ENCODE measurements at regions not wholly inside any gene's neighbourhood (a gene's known extent, or its start where the extent isn't known, plus 50 kb on each side); places are given as distances from the start of the nearest gene placed in this dataset.

- 8% methylated on average over 12 of the region's 12 CpGs for WGBS
- no peak overlapping the region for H2AFZ ChIP-seq (ENCODE audit: low read depth, low read length)
- H4K91ac ChIP-seq (ENCODE audit: low read length) = no peak overlapping the region
- no peaks in the 10 kb centered on the region for H3K4me1 ChIP-seq (ENCODE audit: control insufficient read depth, insufficient read depth, low read depth, low read length)
- DNase-seq = peak; percentile 3
- H3K27me3 ChIP-seq (ENCODE audit: control insufficient read depth in 1 of 2, insufficient read depth in 1 of 2, low read length in 2 of 2) = peaks cover 0 to 11% of the 10 kb centered on the region in 2 experiments
- H3K36me3 ChIP-seq (ENCODE audit: control insufficient read depth in 1 of 2, insufficient read depth in 2 of 2, low read depth in 1 of 2, low read length in 2 of 2) = no peaks in the 10 kb centered on the region
- no peak overlapping the region for H3K4me3 ChIP-seq (ENCODE audit: insufficient read depth in 1 of 2, low read depth in 1 of 2, low read length in 2 of 2)
- H3K18ac ChIP-seq (ENCODE audit: low read depth in 1 of 2, low read length in 2 of 2) = no peak overlapping the region
- no peak overlapping the region for H3K27ac ChIP-seq (ENCODE audit: low read length, poor library complexity, severe bottlenecking)
- H3K23ac ChIP-seq (ENCODE audit: low read length in 2 of 2) = no peak overlapping the region
- H3K4me2 ChIP-seq (ENCODE audit: low read length, poor library complexity, severe bottlenecking) = no peak overlapping the region
- H3K4ac ChIP-seq (ENCODE audit: low read depth in 1 of 2, low read length in 2 of 2) = no peak overlapping the region
- H2AK5ac ChIP-seq (ENCODE audit: low read length, severe bottlenecking) = no peak overlapping the region
- no peak overlapping the region for H3K9ac ChIP-seq (ENCODE audit: low read length)
- no peaks in the 10 kb centered on the region for H3K79me1 ChIP-seq (replicated peaks; ENCODE audit: low read length, poor library complexity, severe bottlenecking)
- H3K9me3 ChIP-seq (ENCODE audit: control insufficient read depth, low read length) = peaks cover 15% of the 10 kb centered on the region
- no peak overlapping the region for H2BK120ac ChIP-seq (ENCODE audit: low read depth, low read length)
- no peak overlapping the region for H3K14ac ChIP-seq (ENCODE audit: low read length in 2 of 2)
- no peak overlapping the region for H4K8ac ChIP-seq (ENCODE audit: low read length)
- H2BK15ac ChIP-seq (ENCODE audit: low read depth, poor library complexity, severe bottlenecking) = no peak overlapping the region
- no peak overlapping the region for H2BK5ac ChIP-seq (ENCODE audit: low read depth, low read length, poor library complexity, severe bottlenecking)
- H2BK12ac ChIP-seq (ENCODE audit: low read length in 2 of 2) = no peak overlapping the region
These were observed 138.6 kb downstream of the ERMARD start for GRCh38 chr6:169890049-169890448.

GRCh38 chr6:169887529-169888140 is 136.2 kb downstream of the ERMARD start:
- no peaks in the 10 kb centered on the region for H3K36me3 ChIP-seq (ENCODE audit: control insufficient read depth in 1 of 2, insufficient read depth in 2 of 2, low read depth in 1 of 2, low read length in 2 of 2)
- H2AFZ ChIP-seq (ENCODE audit: low read depth, low read length) = no peak overlapping the region
- no peak overlapping the region for H3K14ac ChIP-seq (ENCODE audit: low read length in 2 of 2)
- H3K9me3 ChIP-seq (ENCODE audit: control insufficient read depth, low read length) = peaks cover 18% of the 10 kb centered on the region
- H3K9ac ChIP-seq (ENCODE audit: low read length) = no peak overlapping the region
- peaks cover 0 to 17% of the 10 kb centered on the region in 2 experiments for H3K27me3 ChIP-seq (ENCODE audit: control insufficient read depth in 1 of 2, insufficient read depth in 1 of 2, low read length in 2 of 2)
- 82% methylated on average over 13 of the region's 14 CpGs for WGBS
- H2BK120ac ChIP-seq (ENCODE audit: low read depth, low read length) = no peak overlapping the region
- no peak overlapping the region for H4K8ac ChIP-seq (ENCODE audit: low read length)
- no peak overlapping the region for H3K4me3 ChIP-seq (ENCODE audit: insufficient read depth in 1 of 2, low read depth in 1 of 2, low read length in 2 of 2)
- no peaks in the 10 kb centered on the region for H3K4me1 ChIP-seq (ENCODE audit: control insufficient read depth, insufficient read depth, low read depth, low read length)
- H2BK5ac ChIP-seq (ENCODE audit: low read depth, low read length, poor library complexity, severe bottlenecking) = no peak overlapping the region
- H3K4me2 ChIP-seq (ENCODE audit: low read length, poor library complexity, severe bottlenecking) = no peak overlapping the region
- no peak overlapping the region for H2BK12ac ChIP-seq (ENCODE audit: low read length in 2 of 2)
- H2BK15ac ChIP-seq (ENCODE audit: low read depth, poor library complexity, severe bottlenecking) = no peak overlapping the region
- no peak overlapping the region for H2AK5ac ChIP-seq (ENCODE audit: low read length, severe bottlenecking)
- H3K23ac ChIP-seq (ENCODE audit: low read length in 2 of 2) = no peak overlapping the region
- no peak overlapping the region for H3K18ac ChIP-seq (ENCODE audit: low read depth in 1 of 2, low read length in 2 of 2)
- no peak overlapping the region for H4K91ac ChIP-seq (ENCODE audit: low read length)
- H3K4ac ChIP-seq (ENCODE audit: low read depth in 1 of 2, low read length in 2 of 2) = no peak overlapping the region
- DNase-seq = no peak
- no peak overlapping the region for H3K27ac ChIP-seq (ENCODE audit: low read length, poor library complexity, severe bottlenecking)
- H3K79me1 ChIP-seq (replicated peaks; ENCODE audit: low read length, poor library complexity, severe bottlenecking) = no peaks in the 10 kb centered on the region

- H2AK5ac ChIP-seq (ENCODE audit: low read length, severe bottlenecking) = no peak overlapping the region
- H2BK12ac ChIP-seq (ENCODE audit: low read length in 2 of 2) = no peak overlapping the region
- H4K91ac ChIP-seq (ENCODE audit: low read length) = no peak overlapping the region
- no peak overlapping the region for H3K4me3 ChIP-seq (ENCODE audit: insufficient read depth in 1 of 2, low read depth in 1 of 2, low read length in 2 of 2)
- no peak overlapping the region for H2BK120ac ChIP-seq (ENCODE audit: low read depth, low read length)
- no peak overlapping the region for H3K4me2 ChIP-seq (ENCODE audit: low read length, poor library complexity, severe bottlenecking)
- H3K27ac ChIP-seq (ENCODE audit: low read length, poor library complexity, severe bottlenecking) = no peak overlapping the region
- H3K14ac ChIP-seq (ENCODE audit: low read length in 2 of 2) = no peak overlapping the region
- no peak overlapping the region for H3K9ac ChIP-seq (ENCODE audit: low read length)
- H3K36me3 ChIP-seq (ENCODE audit: control insufficient read depth in 1 of 2, insufficient read depth in 2 of 2, low read depth in 1 of 2, low read length in 2 of 2) = no peaks in the 10 kb centered on the region
- peaks cover 3 to 26% of the 10 kb centered on the region in 2 experiments for H3K27me3 ChIP-seq (ENCODE audit: control insufficient read depth in 1 of 2, insufficient read depth in 1 of 2, low read length in 2 of 2)
- H3K79me1 ChIP-seq (replicated peaks; ENCODE audit: low read length, poor library complexity, severe bottlenecking) = no peaks in the 10 kb centered on the region
- no peak overlapping the region for H3K23ac ChIP-seq (ENCODE audit: low read length in 2 of 2)
- no peak overlapping the region for H2AFZ ChIP-seq (ENCODE audit: low read depth, low read length)
- H3K4ac ChIP-seq (ENCODE audit: low read depth in 1 of 2, low read length in 2 of 2) = no peak overlapping the region
- H2BK5ac ChIP-seq (ENCODE audit: low read depth, low read length, poor library complexity, severe bottlenecking) = no peak overlapping the region
- no peaks in the 10 kb centered on the region for H3K4me1 ChIP-seq (ENCODE audit: control insufficient read depth, insufficient read depth, low read depth, low read length)
- DNase-seq = no peak
- H3K9me3 ChIP-seq (ENCODE audit: control insufficient read depth, low read length) = peaks cover 16% of the 10 kb centered on the region
- H4K8ac ChIP-seq (ENCODE audit: low read length) = no peak overlapping the region
- no peak overlapping the region for H2BK15ac ChIP-seq (ENCODE audit: low read depth, poor library complexity, severe bottlenecking)
- WGBS = 75% methylated on average over 15 of the region's 15 CpGs
- H3K18ac ChIP-seq (ENCODE audit: low read depth in 1 of 2, low read length in 2 of 2) = no peak overlapping the region
These were observed 135.3 kb downstream of the ERMARD start for GRCh38 chr6:169886631-169887227.

DNA sequence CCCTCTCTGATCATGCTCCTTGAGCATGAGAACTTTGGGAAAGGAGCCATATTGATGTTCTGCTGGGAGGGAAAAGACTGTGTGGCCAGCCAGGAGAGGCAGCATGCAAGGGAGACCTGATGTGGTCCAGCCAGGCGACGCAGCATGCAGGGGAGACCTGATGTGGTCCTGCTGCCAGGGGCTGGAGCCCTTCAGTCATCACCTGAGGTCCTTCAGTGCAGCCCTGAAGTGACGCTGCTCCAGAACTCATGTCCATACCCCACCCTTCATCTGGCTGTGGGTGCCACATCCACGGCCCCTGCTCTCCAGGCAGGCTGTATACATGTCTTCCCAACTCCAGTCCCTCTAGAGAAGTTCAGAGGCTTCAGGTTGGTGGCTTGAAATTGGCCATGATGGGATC is 134.4 kb downstream of the ERMARD start:
- Histone ChIP-seq H2AK5ac (ENCODE audit: low read length, severe bottlenecking) (no peak overlapping the region), H3K14ac (ENCODE audit: low read length in 2 of 2) (no peak overlapping the region), H2BK15ac (ENCODE audit: low read depth, poor library complexity, severe bottlenecking) (no peak overlapping the region), H2BK120ac (ENCODE audit: low read depth, low read length) (no peak overlapping the region), H3K9me3 (ENCODE audit: control insufficient read depth, low read length) (peaks cover 7% of the 10 kb centered on the region), H3K4me1 (ENCODE audit: control insufficient read depth, insufficient read depth, low read depth, low read length) (no peaks in the 10 kb centered on the region), H3K36me3 (ENCODE audit: control insufficient read depth in 1 of 2, insufficient read depth in 2 of 2, low read depth in 1 of 2, low read length in 2 of 2) (no peaks in the 10 kb centered on the region), H3K4me2 (ENCODE audit: low read length, poor library complexity, severe bottlenecking) (no peak overlapping the region), H3K27ac (ENCODE audit: low read length, poor library complexity, severe bottlenecking) (no peak overlapping the region), H3K23ac (ENCODE audit: low read length in 2 of 2) (no peak overlapping the region), H3K4ac (ENCODE audit: low read depth in 1 of 2, low read length in 2 of 2) (no peak overlapping the region), H4K91ac (ENCODE audit: low read length) (no peak overlapping the region), H3K18ac (ENCODE audit: low read depth in 1 of 2, low read length in 2 of 2) (no peak overlapping the region), H3K4me3 (ENCODE audit: insufficient read depth in 1 of 2, low read depth in 1 of 2, low read length in 2 of 2) (no peak overlapping the region), H3K9ac (ENCODE audit: low read length) (no peak overlapping the region), H2AFZ (ENCODE audit: low read depth, low read length) (no peak overlapping the region), H3K79me1 (replicated peaks; ENCODE audit: low read length, poor library complexity, severe bottlenecking) (no peaks in the 10 kb centered on the region), H3K27me3 (ENCODE audit: control insufficient read depth in 1 of 2, insufficient read depth in 1 of 2, low read length in 2 of 2) (peaks cover 3 to 34% of the 10 kb centered on the region in 2 experiments), H4K8ac (ENCODE audit: low read length) (no peak overlapping the region), H2BK12ac (ENCODE audit: low read length in 2 of 2) (no peak overlapping the region), H2BK5ac (ENCODE audit: low read depth, low read length, poor library complexity, severe bottlenecking) (no peak overlapping the region)
- DNase-seq = no peak
- WGBS = 79% methylated on average over 3 of the region's 4 CpGs

Data from mesenchymal stem cell (in vitro differentiated cells and primary cell).